ENCODE measurements at regions not wholly inside any gene's neighbourhood (a gene's known extent, or its start where the extent isn't known, plus 50 kb on each side); places are given as distances from the start of the nearest gene placed in this dataset.

DNA sequence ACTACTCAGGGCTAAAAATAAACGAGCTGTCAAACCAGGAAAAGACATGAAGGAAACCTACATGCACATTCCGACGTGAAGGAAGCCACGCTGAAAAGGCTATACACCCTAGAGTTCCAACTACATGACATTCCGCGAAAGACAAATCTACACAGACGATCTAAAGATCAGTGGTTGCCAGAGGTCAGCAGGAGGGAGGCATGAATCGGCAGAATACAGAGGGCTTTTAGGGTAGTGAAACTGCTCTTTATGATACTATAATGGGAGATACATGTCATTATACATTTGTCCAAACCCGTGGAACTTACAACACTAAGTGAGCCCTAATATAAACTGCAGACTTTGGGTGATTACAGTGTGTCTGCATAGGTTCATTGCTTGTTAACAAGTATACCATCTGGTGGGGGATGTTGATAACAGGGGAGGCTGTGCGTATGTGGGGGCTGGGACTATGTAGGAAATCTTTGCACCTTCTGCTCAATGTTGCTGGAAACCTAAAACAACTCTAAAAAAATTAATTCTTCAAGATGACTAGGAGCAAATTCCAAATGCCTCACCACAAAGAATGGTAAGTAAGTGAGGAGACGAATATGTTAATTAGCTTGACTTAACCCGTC is 132.2 kb upstream of the CDH4 start:
- no peak for ATAC-seq
- H3K36me3 Mint-ChIP-seq (ENCODE audit: low read depth): no peaks in the 10 kb centered on the region
- DNase-seq: no peak
- H3K27me3 Mint-ChIP-seq: peaks cover 2% of the 10 kb centered on the region
- H3K4me3 Mint-ChIP-seq: no peak overlapping the region
- peaks cover 5% of the 10 kb centered on the region for H3K4me1 Mint-ChIP-seq (ENCODE audit: low read depth)
- TF ChIP-seq, protein P1, sequence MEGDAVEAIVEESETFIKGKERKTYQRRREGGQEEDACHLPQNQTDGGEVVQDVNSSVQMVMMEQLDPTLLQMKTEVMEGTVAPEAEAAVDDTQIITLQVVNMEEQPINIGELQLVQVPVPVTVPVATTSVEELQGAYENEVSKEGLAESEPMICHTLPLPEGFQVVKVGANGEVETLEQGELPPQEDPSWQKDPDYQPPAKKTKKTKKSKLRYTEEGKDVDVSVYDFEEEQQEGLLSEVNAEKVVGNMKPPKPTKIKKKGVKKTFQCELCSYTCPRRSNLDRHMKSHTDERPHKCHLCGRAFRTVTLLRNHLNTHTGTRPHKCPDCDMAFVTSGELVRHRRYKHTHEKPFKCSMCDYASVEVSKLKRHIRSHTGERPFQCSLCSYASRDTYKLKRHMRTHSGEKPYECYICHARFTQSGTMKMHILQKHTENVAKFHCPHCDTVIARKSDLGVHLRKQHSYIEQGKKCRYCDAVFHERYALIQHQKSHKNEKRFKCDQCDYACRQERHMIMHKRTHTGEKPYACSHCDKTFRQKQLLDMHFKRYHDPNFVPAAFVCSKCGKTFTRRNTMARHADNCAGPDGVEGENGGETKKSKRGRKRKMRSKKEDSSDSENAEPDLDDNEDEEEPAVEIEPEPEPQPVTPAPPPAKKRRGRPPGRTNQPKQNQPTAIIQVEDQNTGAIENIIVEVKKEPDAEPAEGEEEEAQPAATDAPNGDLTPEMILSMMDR (IDR thresholded peaks at IDR 0.05): no peak
- intact Hi-C loops (cut with micrococcal nuclease): no loop called here
- no peaks in the 10 kb centered on the region for H3K9me3 Mint-ChIP-seq
- POLR2A ChIA-PET: no interaction called here
- CTCF ChIA-PET: no interaction called here
- no peak overlapping the region for H3K27ac Mint-ChIP-seq

DNA sequence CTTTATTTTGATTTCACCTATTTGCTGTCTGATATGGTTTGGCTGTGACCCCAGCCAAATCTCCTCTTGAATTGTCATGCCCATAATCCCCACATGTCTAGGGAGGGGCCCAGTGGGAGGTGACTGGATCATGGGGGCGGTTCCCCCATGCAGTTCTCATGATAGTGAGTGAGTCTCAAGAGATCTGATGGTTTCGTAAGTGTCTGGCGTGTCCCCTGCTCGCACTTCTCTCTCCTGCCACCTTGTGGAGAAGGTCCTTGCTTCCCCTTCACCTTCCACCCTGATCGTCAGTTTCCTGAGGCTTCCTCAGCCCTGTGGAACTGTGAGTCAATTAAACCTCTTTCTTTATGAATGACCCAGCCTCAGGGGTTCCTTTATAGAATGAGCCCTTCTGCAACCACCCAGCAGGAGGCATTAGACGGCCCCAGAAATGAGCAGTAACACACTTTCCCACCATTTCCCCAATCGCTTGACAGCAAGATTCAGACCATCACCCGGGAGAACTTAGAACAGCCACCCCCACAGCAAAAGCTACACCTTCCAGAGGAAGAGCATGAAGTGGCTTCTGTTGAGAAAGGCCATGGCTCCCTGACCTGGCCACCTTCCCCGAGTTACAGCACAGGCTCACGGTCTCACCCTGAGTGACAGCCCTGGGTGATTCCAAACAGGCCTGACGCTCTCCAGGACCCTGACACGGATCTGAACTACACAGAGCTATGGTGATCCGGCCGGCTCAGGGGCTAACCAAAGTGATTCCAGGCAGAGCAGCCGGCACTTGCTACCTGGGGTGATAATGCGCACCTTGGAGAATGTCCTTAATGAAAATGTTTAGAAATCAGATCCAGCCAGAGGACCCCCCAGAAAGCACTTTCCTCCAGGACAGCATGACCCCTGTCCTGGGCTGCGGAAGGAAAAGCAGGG is 131.2 kb upstream of the CDH4 start:
- H3K27me3 Mint-ChIP-seq: peaks cover 2% of the 10 kb centered on the region
- peaks cover 5% of the 10 kb centered on the region for H3K4me1 Mint-ChIP-seq (ENCODE audit: low read depth)
- DNase-seq: peak; percentile 57
- ChIA-PET POLR2A (no interaction called here), CTCF (no interaction called here)
- TF ChIP-seq, protein P1 (IDR thresholded peaks at IDR 0.05): peak; percentile 43
- no peaks in the 10 kb centered on the region for H3K9me3 Mint-ChIP-seq
- H3K36me3 Mint-ChIP-seq (ENCODE audit: low read depth): no peaks in the 10 kb centered on the region
- no peak overlapping the region for H3K27ac Mint-ChIP-seq
- ATAC-seq: peak; percentile 71
- intact Hi-C loops (cut with micrococcal nuclease): no loop called here
- H3K4me3 Mint-ChIP-seq: no peak overlapping the region

DNA sequence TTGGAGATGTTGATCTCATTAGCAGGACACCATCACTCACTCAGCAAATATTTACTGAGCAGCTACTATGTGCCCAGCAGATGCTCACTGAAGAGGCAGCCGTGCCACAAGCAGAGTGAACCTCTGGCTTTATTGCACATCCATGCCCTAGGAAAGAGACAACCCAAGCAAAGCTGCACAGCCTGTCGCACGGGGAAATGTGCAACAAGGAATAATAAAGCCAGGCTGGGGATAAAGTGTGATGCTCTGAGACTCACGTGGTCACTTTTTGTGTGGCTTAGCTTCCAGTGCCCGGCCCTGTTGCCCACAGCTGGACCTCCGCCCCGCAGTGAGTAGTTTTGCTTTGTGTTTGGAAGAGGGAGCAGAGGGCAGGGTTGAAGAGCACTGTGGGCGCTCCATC is 130.4 kb upstream of the CDH4 start:
- Mint-ChIP-seq H3K9me3 (no peaks in the 10 kb centered on the region), H3K4me3 (no peak overlapping the region), H3K4me1 (ENCODE audit: low read depth) (peaks cover 5% of the 10 kb centered on the region), H3K27ac (no peak overlapping the region), H3K27me3 (peaks cover 2% of the 10 kb centered on the region), H3K36me3 (ENCODE audit: low read depth) (no peaks in the 10 kb centered on the region)
- ATAC-seq (no peak), DNase-seq (no peak)
- intact Hi-C loops (cut with micrococcal nuclease): no loop called here
- CTCF ChIA-PET: no interaction called here
- POLR2A ChIA-PET: interaction anchor here (0.7 kb wide), 1 partner anchor 44 kb away, joined by 3 read pairs; no protein-coding TSS in a partner anchor
- TF ChIP-seq, protein P1 (IDR thresholded peaks at IDR 0.05): no peak

DNA sequence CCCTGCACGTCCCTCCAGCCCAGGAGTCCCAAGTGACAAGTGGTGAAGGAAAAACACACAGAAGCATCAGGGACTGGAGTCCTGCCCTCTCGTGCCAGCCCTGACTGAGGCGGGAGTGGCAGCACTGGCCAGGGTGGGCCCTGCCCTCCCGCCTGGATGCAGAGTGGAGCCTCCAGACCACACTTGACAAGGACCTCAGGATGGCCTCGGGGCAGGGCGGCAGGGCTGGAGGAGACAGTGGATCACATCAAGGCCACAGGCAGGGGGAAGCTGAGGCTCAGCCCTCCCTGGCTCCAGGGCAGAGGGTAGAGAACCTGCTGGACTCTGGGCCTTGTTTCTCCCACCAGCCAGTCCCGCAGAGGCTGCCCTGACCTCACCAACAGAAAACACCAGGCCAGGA is 128.8 kb upstream of the CDH4 start:
- CTCF ChIA-PET: no interaction called here
- ATAC-seq (no peak), DNase-seq (no peak)
- H3K27me3 Mint-ChIP-seq: peaks cover 2% of the 10 kb centered on the region
- no peaks in the 10 kb centered on the region for H3K36me3 Mint-ChIP-seq (ENCODE audit: low read depth)
- TF ChIP-seq, protein P1 (IDR thresholded peaks at IDR 0.05): no peak
- H3K27ac Mint-ChIP-seq: no peak overlapping the region
- intact Hi-C loops (cut with micrococcal nuclease): no loop called here
- H3K9me3 Mint-ChIP-seq: no peaks in the 10 kb centered on the region
- H3K4me3 Mint-ChIP-seq: no peak overlapping the region
- POLR2A ChIA-PET: no interaction called here
- H3K4me1 Mint-ChIP-seq (ENCODE audit: low read depth): peaks cover 5% of the 10 kb centered on the region

DNA sequence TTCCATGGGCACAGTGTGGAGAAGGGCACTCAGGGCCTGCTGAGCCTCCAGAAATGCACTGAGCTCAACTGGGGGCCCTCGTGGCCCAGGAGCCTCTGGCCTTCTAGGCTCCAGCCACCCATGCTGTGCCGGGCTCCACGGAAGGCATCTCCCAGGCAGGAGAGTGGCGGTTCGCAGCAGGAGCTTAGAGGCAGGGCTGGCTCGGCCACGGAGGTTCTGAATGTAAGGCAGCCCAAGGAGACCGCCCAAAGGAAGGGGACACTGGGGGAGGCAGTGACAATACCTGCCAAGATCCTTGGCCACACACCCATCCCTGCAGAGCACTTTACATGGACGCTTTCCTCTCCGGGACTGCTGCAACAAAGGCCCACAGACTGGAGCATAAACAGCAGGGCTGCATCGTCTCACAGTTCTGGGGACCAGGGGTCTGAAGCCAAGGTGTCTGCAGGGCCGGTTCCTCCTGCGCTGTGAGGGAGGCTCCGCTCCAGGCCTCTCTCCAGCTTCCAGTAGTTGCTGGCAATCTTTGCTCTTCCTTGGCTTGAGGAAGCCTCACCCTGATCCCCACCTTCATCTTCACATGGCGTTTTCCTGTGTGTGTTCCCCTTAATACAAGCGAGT is 128.2 kb upstream of the CDH4 start:
- intact Hi-C loops (cut with micrococcal nuclease): no loop called here
- TF ChIP-seq, protein P1 (IDR thresholded peaks at IDR 0.05): no peak

More for the DNA sequence above, 128.2 kb upstream of the CDH4 start:
- ChIA-PET CTCF (no interaction called here), POLR2A (no interaction called here)
- Mint-ChIP-seq H3K4me3 (no peak overlapping the region), H3K27me3 (no peaks in the 10 kb centered on the region), H3K9me3 (no peaks in the 10 kb centered on the region), H3K36me3 (ENCODE audit: low read depth) (no peaks in the 10 kb centered on the region), H3K4me1 (ENCODE audit: low read depth) (peaks cover 5% of the 10 kb centered on the region), H3K27ac (no peak overlapping the region)
- no peak for ATAC-seq
- DNase-seq: no peak

All from activated CD8-positive, alpha-beta T cell treated with anti-CD3 and anti-CD28 coated beads for 36 hours (primary cell).